Activated CD4-positive, alpha-beta T cell treated with anti-CD3 and anti-CD28 coated beads, Interleukin-2, amount 50 U/mL, for 24 hours (primary cell): ENCODE measurements at regions not wholly inside any gene's neighbourhood (a gene's known extent, or its start where the extent isn't known, plus 50 kb on each side); places are given as distances from the start of the nearest gene placed in this dataset.

Source experiments
- DNase-seq, 2 donors: peaks; one replicate each; pipeline ENCODE4 v3.0.0-alpha.2; 2020; ENCODE audit warnings: low read depth in 1 of 2, low spot score in 1 of 2

- DNase-seq = no peak
Measured at GRCh38 chrX:38856670-38857265, 55.5 kb downstream of the MID1IP1 start.

- DNase-seq = no peak
Measured at GRCh38 chrX:38857736-38858523, 56.7 kb downstream of the MID1IP1 start.

- DNase-seq = no peak
Measured at GRCh38 chrX:38859602-38860001, 58.3 kb downstream of the MID1IP1 start.

GRCh38 chrX:38860106-38861013 is 59.1 kb downstream of the MID1IP1 start:
- DNase-seq = peak in 1 of 2 donors; percentile 20

- no peak for DNase-seq
Measured at GRCh38 chrX:38861489-38861888, 60.2 kb downstream of the MID1IP1 start.

- no peak for DNase-seq
Measured at GRCh38 chrX:38862100-38862499, 60.8 kb downstream of the MID1IP1 start.

- DNase-seq = no peak
Measured at GRCh38 chrX:38864165-38864564, 62.9 kb downstream of the MID1IP1 start.

GRCh38 chrX:38868321-38868720 is 67.1 kb downstream of the MID1IP1 start:
- no peak for DNase-seq

GRCh38 chrX:38868941-38869401 is 67.7 kb downstream of the MID1IP1 start:
- DNase-seq = no peak

- DNase-seq = no peak
Measured at GRCh38 chrX:38870361-38870895, 69.2 kb downstream of the MID1IP1 start.

GRCh38 chrX:38871129-38872029 is 70.1 kb downstream of the MID1IP1 start:
- no peak for DNase-seq

- no peak for DNase-seq
Measured at GRCh38 chrX:38877366-38877765, 76.1 kb downstream of the MID1IP1 start.

GRCh38 chrX:38878641-38879340 is 77.5 kb downstream of the MID1IP1 start:
- no peak for DNase-seq

GRCh38 chrX:38879631-38880220 is 78.5 kb downstream of the MID1IP1 start:
- DNase-seq = no peak

GRCh38 chrX:38880296-38880854 is 79.1 kb downstream of the MID1IP1 start:
- DNase-seq = no peak

GRCh38 chrX:38881066-38881465 is 79.8 kb downstream of the MID1IP1 start:
- no peak for DNase-seq

- DNase-seq = no peak
Measured at GRCh38 chrX:38881727-38882126, 80.5 kb downstream of the MID1IP1 start.

GRCh38 chrX:38882894-38883626 is 81.8 kb downstream of the MID1IP1 start:
- DNase-seq = no peak
